ENCODE measurements at regions not wholly inside any gene's neighbourhood (a gene's known extent, or its start where the extent isn't known, plus 50 kb on each side); places are given as distances from the start of the nearest gene placed in this dataset.

DNA sequence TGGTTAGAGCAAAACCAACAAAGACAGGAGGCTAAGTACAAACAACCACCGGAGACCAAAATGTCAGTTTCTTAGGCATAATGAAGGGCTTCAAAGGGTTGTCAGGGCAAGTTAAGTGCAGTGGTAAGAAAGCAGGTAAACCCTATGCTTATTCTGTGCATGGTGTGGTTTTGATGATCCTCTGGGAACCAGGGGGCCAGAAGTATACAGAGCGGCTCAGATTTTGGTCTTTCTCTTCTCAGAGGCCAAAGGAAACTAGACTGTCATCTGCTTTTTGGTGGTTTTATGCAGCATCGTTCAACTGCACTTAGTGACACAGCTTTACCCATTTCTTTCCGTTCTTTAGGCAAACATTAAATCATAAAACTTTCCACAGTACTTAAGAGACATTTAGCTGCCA lies 332.7 kb upstream of the CELF2 start:
- no peak for TF ChIP-seq CTCF (IDR thresholded peaks at IDR 0.05)
- no peak for TF ChIP-seq EP300 (IDR thresholded peaks at IDR 0.05)
- no peak for TF ChIP-seq POLR2AphosphoS5 (IDR thresholded peaks at IDR 0.05)
- no peak for TF ChIP-seq POLR2A (IDR thresholded peaks at IDR 0.05)
